ENCODE measurements at regions not wholly inside any gene's neighbourhood (a gene's known extent, or its start where the extent isn't known, plus 50 kb on each side); places are given as distances from the start of the nearest gene placed in this dataset.

- CTCF ChIA-PET, result no interaction called here
- no peak overlapping the region for H3K27ac ChIP-seq
- DNase-seq (ENCODE audit: low spot score), result no peak
- TF ChIP-seq, protein P1, sequence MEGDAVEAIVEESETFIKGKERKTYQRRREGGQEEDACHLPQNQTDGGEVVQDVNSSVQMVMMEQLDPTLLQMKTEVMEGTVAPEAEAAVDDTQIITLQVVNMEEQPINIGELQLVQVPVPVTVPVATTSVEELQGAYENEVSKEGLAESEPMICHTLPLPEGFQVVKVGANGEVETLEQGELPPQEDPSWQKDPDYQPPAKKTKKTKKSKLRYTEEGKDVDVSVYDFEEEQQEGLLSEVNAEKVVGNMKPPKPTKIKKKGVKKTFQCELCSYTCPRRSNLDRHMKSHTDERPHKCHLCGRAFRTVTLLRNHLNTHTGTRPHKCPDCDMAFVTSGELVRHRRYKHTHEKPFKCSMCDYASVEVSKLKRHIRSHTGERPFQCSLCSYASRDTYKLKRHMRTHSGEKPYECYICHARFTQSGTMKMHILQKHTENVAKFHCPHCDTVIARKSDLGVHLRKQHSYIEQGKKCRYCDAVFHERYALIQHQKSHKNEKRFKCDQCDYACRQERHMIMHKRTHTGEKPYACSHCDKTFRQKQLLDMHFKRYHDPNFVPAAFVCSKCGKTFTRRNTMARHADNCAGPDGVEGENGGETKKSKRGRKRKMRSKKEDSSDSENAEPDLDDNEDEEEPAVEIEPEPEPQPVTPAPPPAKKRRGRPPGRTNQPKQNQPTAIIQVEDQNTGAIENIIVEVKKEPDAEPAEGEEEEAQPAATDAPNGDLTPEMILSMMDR (conservative IDR thresholded peaks at IDR 0.05; ENCODE audit: low read depth), result no peak
- POLR2A ChIA-PET (ENCODE audit: low non-redundant PET), result no interaction called here
Measured at GRCh38 chr9:82146677-82147076, 158.1 kb downstream of the SPATA31D1 start.

- TF ChIP-seq, protein P1 (conservative IDR thresholded peaks at IDR 0.05; ENCODE audit: low read depth), result no peak
- POLR2A ChIA-PET (ENCODE audit: low non-redundant PET), result no interaction called here
- no peak overlapping the region for H3K27ac ChIP-seq
- CTCF ChIA-PET, result no interaction called here
- DNase-seq (ENCODE audit: low spot score), result no peak
Measured at GRCh38 chr9:82147798-82148425, 159.3 kb downstream of the SPATA31D1 start.

GRCh38 chr9:82148426-82148810 lies 159.8 kb downstream of the SPATA31D1 start:
- no peak overlapping the region for H3K27ac ChIP-seq
- DNase-seq (ENCODE audit: low spot score), result no peak
- CTCF ChIA-PET, result no interaction called here
- POLR2A ChIA-PET (ENCODE audit: low non-redundant PET), result no interaction called here
- TF ChIP-seq, protein P1 (conservative IDR thresholded peaks at IDR 0.05; ENCODE audit: low read depth), result no peak

DNA sequence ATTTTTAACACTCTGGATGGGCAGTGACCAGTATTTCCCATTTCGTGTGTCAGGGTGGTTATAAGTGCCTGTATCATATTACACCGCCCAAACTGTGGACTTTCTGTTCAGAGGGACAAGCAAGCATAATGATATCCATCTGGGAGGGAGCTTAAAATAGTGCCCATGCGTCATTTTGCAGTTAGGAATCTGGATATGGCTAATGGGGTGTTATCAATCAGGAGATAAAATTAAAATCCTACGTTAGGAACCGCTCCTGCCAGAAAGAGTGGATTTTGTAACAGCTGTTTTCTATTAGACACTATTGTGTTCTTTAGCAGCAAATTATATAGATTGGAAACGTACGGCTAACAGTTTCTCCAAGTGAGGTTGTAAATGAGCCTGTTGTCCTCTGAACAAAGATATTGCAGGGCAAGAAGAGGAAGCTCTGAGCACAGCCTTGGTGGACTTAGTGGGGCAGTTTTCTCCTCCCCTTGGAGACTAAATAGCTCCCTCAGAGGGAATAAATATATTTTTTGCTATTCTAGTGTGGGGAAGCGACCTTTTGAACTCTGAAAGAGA lies 160.4 kb downstream of the SPATA31D1 start:
- DNase-seq (ENCODE audit: low spot score), result no peak
- ChIA-PET POLR2A (ENCODE audit: low non-redundant PET) (no interaction called here), CTCF (no interaction called here)
- TF ChIP-seq, protein P1 (conservative IDR thresholded peaks at IDR 0.05; ENCODE audit: low read depth), result no peak
- no peak overlapping the region for H3K27ac ChIP-seq

DNA sequence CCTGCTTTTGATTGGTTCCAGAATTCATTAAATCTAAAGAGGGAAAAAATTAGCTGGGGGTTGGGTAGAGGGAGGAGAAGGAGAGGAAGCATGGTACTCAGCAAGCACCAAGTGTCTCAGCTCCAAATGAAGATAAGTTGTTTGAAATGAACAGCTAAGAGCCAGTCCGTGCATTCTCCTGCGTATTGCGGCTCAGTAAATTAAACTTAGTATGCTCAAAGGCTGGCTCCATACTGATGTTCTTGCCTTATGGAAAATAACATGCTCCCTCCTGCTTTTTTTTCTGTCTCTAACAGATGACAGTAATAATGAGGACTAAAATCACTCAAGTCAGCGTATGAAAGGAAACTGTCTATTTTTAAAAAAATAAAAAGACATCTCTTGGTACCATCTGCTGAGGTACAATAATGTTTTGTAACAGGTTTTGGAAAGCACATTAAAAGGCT lies 161.0 kb downstream of the SPATA31D1 start:
- ChIA-PET POLR2A (ENCODE audit: low non-redundant PET) (no interaction called here), CTCF (interaction anchor here (0.6 kb wide), 1 partner anchor 447 kb away, joined by 3 read pairs; no protein-coding TSS in a partner anchor)
- no peak overlapping the region for H3K27ac ChIP-seq
- TF ChIP-seq, protein P1 (conservative IDR thresholded peaks at IDR 0.05; ENCODE audit: low read depth), result no peak
- no peak for DNase-seq (ENCODE audit: low spot score)

DNA sequence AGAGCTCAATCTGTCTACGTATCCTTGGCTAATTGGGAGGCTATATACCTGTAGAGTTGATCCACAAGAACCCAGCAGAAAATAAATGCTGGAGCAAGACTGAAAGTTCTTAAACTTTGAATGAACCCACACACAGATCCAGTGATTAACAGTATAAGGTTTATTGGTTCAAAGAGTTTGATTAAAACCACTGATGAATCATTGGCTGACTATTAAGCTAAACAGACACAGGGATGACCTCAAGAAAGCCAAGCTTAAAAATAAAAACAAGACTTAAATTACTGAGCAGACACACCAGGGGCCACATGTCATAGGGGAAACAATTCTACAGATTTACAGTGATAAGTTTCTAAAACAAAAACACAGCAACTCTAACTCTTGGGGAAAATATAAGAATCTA lies 163.6 kb downstream of the SPATA31D1 start:
- no peak for DNase-seq (ENCODE audit: low spot score)
- CTCF ChIA-PET, result no interaction called here
- TF ChIP-seq, protein P1 (conservative IDR thresholded peaks at IDR 0.05; ENCODE audit: low read depth), result no peak
- POLR2A ChIA-PET (ENCODE audit: low non-redundant PET), result no interaction called here
- H3K27ac ChIP-seq, result no peak overlapping the region

Measured in RWPE1 (cell line).